COLO829 (cell line): ENCODE measurements at regions not wholly inside any gene's neighbourhood (a gene's known extent, or its start where the extent isn't known, plus 50 kb on each side); places are given as distances from the start of the nearest gene placed in this dataset.
"Not testable (repeated sequence)": the region's sequence is repeated elsewhere in the genome, so short reads cannot be mapped to it uniquely, and the experiment has no call there.

ENCODE experiments used
- DNase-seq: peaks from one replicate; pipeline ENCODE4 v3.0.0; 2012; ENCODE audit warnings: low spot score

DNA sequence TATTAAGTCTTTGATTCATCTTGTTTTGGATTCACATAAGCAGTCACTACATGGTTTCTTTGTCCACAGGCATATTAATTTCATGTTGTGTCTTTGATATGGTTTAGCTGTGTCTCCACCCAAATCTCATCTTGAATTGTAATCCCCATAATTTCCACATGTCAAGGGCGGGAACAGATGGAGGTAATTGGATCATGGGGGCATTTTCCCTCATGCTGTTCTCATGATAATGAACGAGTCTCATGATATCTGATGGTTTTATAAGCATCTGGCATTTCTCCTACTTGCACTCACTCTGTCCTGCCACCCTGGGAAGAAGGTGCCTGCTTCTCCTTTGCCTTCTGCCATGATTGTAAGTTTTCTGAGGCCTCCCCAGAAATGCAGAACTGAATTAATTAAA, 1811.2 kb upstream of the PCDH10 start:
- DNase-seq = no peak

DNA sequence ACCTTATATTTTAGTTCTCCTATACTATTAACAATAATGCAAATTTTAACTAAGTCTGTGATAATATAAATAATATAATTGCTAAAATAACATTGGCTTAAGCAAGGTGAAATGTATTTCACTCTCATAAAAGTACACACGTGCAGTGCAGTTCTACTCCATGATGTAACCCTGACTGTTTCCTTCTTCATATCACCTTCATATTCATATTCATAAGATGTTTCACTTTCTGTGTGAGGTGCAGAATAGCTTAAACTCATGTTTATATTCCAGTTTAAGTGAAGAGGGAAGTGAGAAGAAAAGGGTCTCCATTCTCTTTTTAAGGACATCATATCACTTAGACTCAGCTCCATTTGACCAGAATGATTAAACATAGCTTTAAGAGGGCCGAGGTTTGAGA, 1810.0 kb upstream of the PCDH10 start:
- DNase-seq = no peak

DNA sequence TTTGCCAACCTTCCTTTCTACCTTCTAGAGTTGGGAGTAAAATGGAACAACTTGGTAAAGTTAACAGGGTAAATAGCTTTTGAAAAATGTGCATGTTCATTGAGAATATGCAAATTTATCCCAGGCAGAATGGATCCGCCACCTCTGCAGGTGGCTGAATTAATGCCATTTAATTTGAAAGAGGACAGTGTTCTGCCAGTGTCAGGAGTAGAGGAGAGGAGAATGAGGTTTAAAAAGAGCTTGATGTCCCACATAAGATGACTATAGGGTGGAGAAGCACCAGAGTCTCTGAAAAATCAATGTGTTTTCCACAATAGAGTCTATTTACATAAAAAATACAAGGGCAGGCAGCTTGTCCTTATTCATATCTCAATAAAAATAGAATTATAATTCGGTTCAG, 1804.3 kb upstream of the PCDH10 start:
- DNase-seq = no peak

GRCh38 chr4:131347816-131348215, 1801.3 kb upstream of the PCDH10 start:
- DNase-seq = no peak

GRCh38 chr4:131348263-131348662, 1800.8 kb upstream of the PCDH10 start:
- no peak for DNase-seq

DNA sequence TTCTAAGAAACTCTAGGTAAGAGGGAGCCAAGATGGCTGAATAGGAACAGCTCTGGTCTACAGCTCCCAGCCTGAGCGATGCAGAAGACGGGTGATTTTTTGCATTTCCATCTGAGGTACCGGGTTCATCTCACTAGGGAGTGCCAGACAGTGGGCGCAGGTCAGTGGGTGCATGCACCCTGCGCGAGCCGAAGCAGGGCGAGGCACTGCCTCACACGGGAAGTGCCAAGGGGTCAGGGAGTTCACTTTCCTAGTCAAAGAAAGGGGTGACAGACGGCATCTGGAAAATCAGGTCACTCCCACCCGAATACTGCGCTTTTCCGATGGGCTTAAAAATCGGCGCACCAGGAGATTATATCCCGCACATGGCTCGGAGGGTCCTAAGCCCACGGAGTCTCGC, 1796.7 kb upstream of the PCDH10 start:
- DNase-seq = not testable (repeated sequence)

GRCh38 chr4:131366714-131367113, 1782.4 kb upstream of the PCDH10 start:
- DNase-seq = no peak

- no peak for DNase-seq
These were observed 1781.7 kb upstream of the PCDH10 start for GRCh38 chr4:131367441-131367840.

DNA sequence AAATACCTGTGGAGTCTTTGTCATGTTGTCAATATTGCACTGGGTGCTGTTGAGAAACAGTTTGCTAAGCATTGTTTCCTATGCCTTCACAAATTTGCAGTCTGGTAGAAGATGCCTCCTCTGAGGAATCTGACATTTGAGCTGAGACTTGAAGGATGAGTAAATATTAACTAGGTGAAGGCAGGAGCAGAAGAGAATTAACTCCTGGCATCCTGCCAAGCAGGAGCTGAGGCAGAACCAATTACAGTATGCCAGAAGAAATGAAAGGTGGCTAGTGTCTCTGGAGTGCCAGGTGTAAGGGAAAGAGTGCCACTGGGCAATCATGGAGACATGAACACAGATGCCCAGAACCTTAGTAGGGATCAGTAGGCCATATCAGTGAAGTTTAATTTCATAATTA, 1778.2 kb upstream of the PCDH10 start:
- no peak for DNase-seq

DNA sequence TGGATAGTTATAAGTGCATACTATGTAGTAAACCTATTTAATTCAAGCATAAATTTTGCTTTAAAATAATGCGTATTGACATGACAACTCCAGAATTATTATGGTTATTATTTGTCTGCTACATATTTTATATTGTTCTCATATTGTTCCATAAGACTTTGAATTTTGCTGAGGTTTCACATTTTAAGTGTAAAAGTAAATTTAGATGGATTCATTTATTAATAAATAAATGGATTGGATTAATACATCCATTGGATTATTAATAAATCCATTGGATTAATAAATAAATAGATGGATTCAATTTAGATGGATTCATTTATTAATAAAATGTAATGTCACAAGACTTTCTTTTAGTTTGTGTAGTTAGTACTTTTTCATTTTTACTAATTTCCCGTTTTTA, 1768.0 kb upstream of the PCDH10 start:
- no peak for DNase-seq

DNA sequence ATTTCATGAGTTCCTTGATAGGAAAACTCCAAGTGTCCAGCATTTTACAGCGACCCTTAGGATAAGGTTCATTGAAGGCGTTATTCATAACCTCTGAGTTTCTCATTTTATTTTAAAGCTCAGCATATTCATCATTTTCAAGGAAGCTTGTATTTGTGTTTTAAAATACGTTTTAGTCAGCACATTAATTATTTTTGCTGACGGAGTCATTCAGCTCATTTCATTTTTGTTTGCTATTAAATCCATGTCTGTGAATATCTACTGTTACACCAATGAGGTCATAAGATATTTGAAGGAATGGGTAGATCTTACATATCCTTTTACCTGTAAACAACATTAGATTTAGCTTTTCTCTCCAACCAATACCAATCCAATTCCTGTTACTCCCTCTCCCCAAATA, 1766.3 kb upstream of the PCDH10 start:
- no peak for DNase-seq

DNA sequence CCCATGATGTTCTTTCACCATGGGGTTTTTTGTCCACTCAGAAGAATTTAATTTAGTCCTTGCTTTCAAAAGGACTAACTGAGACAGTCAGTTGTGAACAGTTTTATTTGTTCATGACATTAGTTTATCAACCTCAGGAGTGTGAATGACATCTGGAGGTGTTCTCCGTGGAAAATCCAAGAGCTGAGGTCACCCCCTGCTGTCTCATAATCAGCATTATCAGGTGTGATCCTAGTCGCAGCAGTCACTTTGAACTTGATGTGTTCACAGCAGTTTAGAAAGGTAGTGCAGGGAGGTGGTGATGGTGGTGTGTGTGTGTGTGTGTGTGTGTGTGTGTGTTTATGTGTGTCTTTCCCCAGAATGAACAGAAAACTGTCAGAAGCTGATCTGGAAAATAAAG, 1760.8 kb upstream of the PCDH10 start:
- no peak for DNase-seq

- DNase-seq = no peak
These were observed 1741.0 kb upstream of the PCDH10 start for GRCh38 chr4:131408102-131408501.

GRCh38 chr4:131411393-131411792, 1737.7 kb upstream of the PCDH10 start:
- DNase-seq = no peak

- DNase-seq = no peak
These were observed 1729.9 kb upstream of the PCDH10 start for GRCh38 chr4:131419147-131419546.

DNA sequence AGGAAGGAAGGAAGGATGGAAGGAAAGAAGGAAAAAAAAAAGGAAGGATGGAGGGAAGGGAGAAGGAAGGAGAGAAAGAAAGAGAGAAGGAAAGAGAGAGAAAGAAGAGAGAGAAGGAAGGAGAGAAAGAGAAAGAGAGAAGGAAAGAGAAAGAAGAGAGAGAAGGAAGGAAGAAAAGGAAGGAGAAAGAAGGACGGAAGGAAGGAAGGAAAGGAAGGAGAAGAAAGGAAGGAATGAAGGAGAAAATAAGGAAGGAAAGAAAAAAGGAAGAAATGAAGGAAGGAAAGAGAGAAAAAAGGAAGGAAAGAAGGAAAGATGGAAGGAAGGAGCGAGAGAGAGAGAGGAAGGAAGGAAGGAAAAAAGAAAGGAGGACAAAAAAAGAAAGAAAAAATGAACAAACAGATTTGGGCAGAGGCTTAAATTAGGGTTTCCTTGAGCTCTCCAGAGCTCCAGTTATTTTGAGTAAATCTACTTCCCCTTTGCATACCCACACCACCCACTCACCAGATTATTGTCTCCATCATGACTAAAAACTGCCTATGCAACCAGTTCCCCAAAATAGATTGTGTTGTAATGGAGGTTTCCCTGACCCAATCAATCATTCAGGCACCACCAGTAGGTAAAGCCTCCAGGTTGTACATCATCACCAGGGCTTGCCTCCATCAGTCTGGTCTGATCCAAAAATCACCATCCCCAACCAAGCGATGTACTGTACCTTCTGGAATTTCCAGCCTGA, 1722.9 kb upstream of the PCDH10 start:
- no peak for DNase-seq

DNA sequence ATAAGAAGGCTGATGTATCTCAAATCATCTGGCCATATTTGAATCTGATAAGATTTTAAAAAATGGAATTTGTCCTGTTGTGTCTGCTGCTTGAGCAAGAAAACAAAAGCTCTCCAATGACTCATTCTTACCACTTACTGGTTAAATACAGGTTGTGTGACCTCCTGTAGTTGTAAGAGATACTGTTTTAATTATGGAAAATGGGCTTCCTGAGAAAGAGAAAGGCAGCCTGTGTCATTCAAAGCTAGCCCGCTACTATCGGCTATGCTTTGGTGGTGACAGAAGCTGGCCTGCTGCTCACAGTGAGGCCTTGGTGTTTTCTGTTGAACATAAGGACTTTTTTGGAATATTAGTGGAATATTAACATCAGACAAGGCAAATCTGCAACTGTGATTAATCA, 1722.1 kb upstream of the PCDH10 start:
- no peak for DNase-seq

- no peak for DNase-seq
These were observed 1718.8 kb upstream of the PCDH10 start for GRCh38 chr4:131430302-131430701.

DNA sequence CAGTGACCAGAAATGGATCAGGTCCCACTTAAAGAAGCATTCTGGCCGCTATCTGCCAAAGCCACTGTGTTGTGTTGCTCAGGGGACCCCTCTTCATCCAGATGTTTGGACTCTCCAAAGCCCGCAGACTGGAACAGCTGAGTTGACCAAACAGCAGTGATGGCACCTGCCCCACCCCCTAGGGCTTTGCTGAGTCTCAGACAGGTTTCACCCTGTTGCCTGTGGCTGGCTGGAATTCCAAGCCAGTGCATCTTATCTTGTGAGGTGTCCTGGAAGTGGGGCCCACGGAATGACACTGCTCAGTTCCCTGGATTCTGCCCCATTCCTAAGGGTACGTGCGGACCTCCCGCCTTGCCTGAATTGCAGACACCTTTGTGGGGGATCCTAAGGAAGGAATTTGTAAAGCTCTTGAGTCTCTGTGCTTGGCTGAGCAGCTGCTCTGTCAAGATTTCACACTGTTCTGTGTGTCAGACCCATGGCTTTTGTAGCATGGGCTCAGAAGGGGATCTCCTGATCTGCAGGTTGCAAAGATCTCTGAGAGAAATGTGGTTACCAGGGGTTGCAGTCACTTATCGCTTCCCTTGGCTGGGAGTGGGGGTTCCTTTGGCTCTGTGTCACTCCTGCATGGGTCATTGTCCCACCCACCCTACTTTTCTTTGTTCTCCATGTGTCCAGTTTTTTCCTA, 1707.9 kb upstream of the PCDH10 start:
- DNase-seq = no peak

DNA sequence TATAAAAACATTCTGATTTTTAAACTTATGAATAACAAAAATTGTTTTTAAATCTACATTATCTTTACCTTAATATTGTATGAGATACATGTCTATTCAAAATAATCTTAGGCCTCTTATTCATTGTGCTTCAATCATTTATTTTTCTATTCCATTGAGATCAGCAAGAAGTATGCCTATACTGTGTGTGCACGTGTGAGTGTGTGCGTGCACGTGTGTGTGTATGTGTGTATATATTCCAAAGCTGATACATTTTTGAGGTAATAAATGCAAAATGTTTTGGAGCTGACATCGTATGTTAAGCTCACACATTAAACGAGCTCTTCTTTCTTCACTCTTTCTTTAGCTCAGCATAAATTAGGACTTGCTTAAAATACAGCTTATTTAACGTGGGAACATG, 1701.2 kb upstream of the PCDH10 start:
- no peak for DNase-seq

- DNase-seq = no peak
These were observed 1698.4 kb upstream of the PCDH10 start for GRCh38 chr4:131450572-131451209.

- DNase-seq = no peak
These were observed 1689.5 kb upstream of the PCDH10 start for GRCh38 chr4:131459430-131460101.

- no peak for DNase-seq
These were observed 1678.7 kb upstream of the PCDH10 start for GRCh38 chr4:131470360-131470759.
